Activated T-helper 1 cell treated with anti-CD3 and anti-CD28 coated beads, Interleukin-12 subunit alpha, Interleukin-12 subunit beta, Interleukin-2, Interleukin-4 antibody, amounts not matched to agents 30 ng/mL and 10 ng/mL and 1 ng/mL, durations not matched to agents 14 hours and 24 hours and 36 hours (primary cell): ENCODE measurements at regions not wholly inside any gene's neighbourhood (a gene's known extent, or its start where the extent isn't known, plus 50 kb on each side); places are given as distances from the start of the nearest gene placed in this dataset.

Source experiments
- DNase-seq: peaks from one replicate; pipeline ENCODE4 v3.0.0; 2021; ENCODE audit warnings: low spot score
- H3K27ac Mint-ChIP-seq: one replicate; pipeline ENCODE4 v1.8.0; 2021; ENCODE audit warnings: mild to moderate bottlenecking, mixed read lengths
- H3K27me3 Mint-ChIP-seq: one replicate; pipeline ENCODE4 v1.8.0; 2022; ENCODE audit warnings: mild to moderate bottlenecking, moderate library complexity, mixed read lengths; ENCODE audit not compliant: insufficient read depth
- H3K36me3 Mint-ChIP-seq: one replicate; pipeline ENCODE4 v1.8.0; 2021; ENCODE audit warnings: low read depth, mixed read lengths
- H3K4me1 Mint-ChIP-seq: one replicate; pipeline ENCODE4 v1.8.0; 2021; ENCODE audit warnings: low read depth, mixed read lengths
- H3K4me3 Mint-ChIP-seq: one replicate; pipeline ENCODE4 v1.8.0; 2021; ENCODE audit warnings: mild to moderate bottlenecking, moderate library complexity, mixed read lengths
- H3K9me3 Mint-ChIP-seq: one replicate; pipeline ENCODE4 v1.8.0; 2021; ENCODE audit warnings: mixed read lengths
- intact Hi-C: fragments of 100-400 bp; cut with micrococcal nuclease; formaldehyde crosslinking; loops from one replicate; pipeline ENCODE4 v1.15.1; 2024

DNA sequence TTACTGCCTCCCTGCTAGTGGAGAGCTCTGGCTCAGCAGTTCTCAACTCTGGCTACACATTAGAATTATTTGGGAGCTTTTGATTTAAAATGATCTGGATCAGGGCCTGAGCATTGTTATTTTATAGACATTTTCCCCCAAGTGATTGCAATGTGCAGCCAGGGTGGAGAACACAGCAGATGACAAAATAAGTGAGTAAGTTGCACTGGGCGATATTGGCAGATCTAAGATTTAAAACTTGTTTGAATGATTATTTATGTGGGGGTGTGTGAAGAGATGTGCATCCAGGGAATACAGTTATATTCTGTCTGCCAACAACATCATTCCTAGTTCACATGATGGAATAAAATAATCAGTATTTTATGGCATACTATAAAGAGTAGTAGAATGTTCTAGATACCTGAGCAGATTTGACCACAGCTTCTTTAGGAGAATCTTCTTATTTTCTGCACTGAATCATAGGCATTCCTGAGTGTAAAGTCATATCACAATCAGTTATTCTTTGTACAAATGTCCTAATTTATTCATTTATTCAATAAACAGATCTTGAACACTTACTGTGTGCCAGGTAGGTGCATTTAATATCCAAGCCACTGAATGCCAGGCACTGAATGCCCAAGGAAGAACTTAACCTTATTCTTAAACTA lies 123.9 kb downstream of the UCHL1 start:
- no peaks in the 10 kb centered on the region for H3K4me1 Mint-ChIP-seq
- H3K27me3 Mint-ChIP-seq: no peaks in the 10 kb centered on the region
- no peaks in the 10 kb centered on the region for H3K9me3 Mint-ChIP-seq
- intact Hi-C loops: no loop called here
- H3K27ac Mint-ChIP-seq: no peak overlapping the region
- DNase-seq: no peak
- no peaks in the 10 kb centered on the region for H3K36me3 Mint-ChIP-seq
- H3K4me3 Mint-ChIP-seq: no peak overlapping the region

DNA sequence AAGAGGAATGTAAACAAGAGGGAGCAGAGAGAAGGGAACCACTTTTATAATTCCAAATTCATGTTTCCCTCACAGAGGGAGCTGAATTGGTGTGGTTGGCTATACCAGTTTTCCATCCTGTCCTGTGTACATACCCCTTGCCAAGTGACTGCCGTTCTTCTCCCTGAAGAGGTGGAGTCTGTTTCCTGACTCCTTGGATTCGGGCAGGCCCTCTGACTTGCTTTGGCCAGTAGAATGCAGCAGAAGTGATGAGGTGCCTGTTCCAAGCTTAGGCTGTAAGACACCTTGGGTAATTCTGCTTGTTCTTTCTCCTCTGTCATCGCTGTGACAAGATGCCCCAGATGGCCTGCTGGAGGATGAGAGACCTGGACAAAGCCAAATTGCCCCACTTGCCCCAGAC lies 124.7 kb downstream of the UCHL1 start:
- Mint-ChIP-seq H3K36me3 (no peaks in the 10 kb centered on the region), H3K4me1 (no peaks in the 10 kb centered on the region), H3K27me3 (no peaks in the 10 kb centered on the region), H3K4me3 (no peak overlapping the region), H3K27ac (no peak overlapping the region), H3K9me3 (no peaks in the 10 kb centered on the region)
- DNase-seq: no peak
- intact Hi-C loops: no loop called here

DNA sequence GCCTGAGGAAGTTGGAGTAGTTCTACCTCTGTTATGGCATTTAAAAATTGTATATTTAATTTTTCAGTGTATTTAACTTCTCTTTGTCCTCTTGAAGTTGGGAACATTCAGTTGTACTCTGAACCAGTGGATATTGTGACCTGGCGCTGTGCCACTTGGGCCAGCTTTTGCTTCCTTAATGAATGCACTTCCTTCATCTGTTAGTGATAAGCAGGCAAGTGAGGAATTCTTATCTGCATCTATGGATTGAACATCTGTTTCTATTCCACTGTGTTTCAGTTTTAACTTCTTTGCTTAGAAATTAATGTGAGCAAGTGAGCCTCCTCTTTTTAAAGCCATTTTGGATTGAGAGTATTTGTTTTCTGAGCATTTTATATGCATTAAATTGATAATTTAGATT lies 128.3 kb downstream of the UCHL1 start:
- Mint-ChIP-seq H3K27me3 (no peaks in the 10 kb centered on the region), H3K4me3 (no peak overlapping the region), H3K36me3 (no peaks in the 10 kb centered on the region), H3K4me1 (no peaks in the 10 kb centered on the region), H3K27ac (no peak overlapping the region), H3K9me3 (no peaks in the 10 kb centered on the region)
- no peak for DNase-seq
- intact Hi-C loops: no loop called here

DNA sequence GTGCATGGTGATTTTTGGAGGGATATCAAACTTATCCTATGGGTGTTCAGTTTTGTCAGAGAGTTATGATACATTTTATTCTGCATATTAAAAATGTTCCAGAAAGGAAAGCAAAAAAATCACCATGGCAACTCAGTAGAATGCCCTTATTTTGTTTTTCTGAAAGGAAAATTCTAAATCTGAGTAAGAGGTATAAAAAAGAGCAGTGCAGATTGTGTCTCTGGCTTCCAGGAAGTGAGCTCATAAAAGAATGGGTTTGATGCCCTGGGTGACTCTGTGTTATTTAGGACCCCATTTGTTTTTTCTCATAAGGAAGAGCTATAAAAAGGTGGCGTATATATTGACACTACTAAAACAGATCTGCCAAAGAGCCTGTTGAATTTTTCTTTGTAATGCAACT lies 128.8 kb downstream of the UCHL1 start:
- Mint-ChIP-seq H3K4me1 (no peaks in the 10 kb centered on the region), H3K27ac (no peak overlapping the region), H3K36me3 (no peaks in the 10 kb centered on the region), H3K9me3 (no peaks in the 10 kb centered on the region), H3K4me3 (no peak overlapping the region), H3K27me3 (no peaks in the 10 kb centered on the region)
- intact Hi-C loops: no loop called here
- no peak for DNase-seq

DNA sequence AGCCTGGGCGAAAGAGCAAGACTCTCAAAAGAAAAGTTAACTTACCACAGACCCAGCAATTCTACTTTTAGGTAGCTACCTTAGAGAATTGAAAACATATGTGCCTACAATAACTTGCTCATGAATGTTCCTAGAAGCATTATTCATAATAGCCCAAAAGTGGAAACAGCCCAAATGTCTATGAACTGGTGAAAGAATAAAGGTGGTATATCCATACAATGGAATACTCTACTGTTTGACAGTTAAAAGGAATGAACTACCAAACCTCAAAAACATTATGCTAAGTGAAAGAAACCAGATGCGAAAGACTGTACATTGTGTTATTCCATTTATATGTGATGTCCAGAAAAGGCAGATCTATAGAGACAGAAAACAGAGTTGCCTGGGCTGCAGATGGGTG lies 131.4 kb downstream of the UCHL1 start:
- Mint-ChIP-seq H3K4me3 (no peak overlapping the region), H3K9me3 (no peaks in the 10 kb centered on the region), H3K4me1 (no peaks in the 10 kb centered on the region), H3K27ac (no peak overlapping the region), H3K36me3 (no peaks in the 10 kb centered on the region), H3K27me3 (no peaks in the 10 kb centered on the region)
- no peak for DNase-seq
- intact Hi-C loops: no loop called here

DNA sequence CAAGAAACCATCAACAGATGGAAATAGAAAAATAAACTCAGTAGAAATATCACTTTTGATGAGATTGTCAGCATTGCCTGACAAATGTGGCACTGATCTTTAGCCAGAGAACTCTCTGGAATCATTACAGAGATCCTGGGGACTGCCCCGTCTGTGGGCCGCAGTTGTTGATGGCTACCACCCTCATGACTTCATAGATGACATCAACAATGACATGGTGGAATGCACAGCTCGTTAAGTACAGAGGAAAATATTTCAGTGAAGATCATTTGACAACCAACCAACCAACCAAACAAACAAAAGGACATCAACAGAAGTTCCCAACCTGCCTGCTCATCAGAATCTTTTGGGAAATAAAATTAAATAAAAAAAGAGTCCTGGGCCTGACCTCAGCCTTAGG lies 132.6 kb downstream of the UCHL1 start:
- Mint-ChIP-seq H3K27ac (no peak overlapping the region), H3K4me3 (no peak overlapping the region), H3K27me3 (no peaks in the 10 kb centered on the region), H3K9me3 (no peaks in the 10 kb centered on the region), H3K36me3 (no peaks in the 10 kb centered on the region), H3K4me1 (no peaks in the 10 kb centered on the region)
- intact Hi-C loops: no loop called here
- DNase-seq: no peak

DNA sequence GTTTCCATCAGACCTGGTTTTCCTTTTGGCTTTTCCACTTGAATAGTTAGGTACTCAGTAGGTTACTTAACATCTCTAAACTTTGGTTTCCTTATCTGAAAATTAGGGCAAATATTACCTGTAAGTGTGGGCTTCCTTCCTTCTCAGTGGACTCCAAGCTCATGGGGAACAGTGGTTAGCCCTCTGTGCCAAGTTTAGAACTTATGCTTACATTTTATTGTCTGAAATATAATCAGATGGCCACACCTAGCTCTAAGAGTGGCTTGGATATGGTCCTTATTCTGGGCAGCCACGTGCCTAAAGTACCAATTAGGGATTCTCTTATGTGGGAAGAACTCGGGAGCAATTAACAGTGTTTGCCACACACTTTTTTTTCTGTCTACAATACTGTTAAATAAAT lies 133.9 kb downstream of the UCHL1 start:
- H3K27me3 Mint-ChIP-seq: no peaks in the 10 kb centered on the region
- no peak overlapping the region for H3K4me3 Mint-ChIP-seq
- intact Hi-C loops: no loop called here
- no peak for DNase-seq
- no peak overlapping the region for H3K27ac Mint-ChIP-seq
- H3K36me3 Mint-ChIP-seq: no peaks in the 10 kb centered on the region
- no peaks in the 10 kb centered on the region for H3K9me3 Mint-ChIP-seq
- H3K4me1 Mint-ChIP-seq: no peaks in the 10 kb centered on the region

DNA sequence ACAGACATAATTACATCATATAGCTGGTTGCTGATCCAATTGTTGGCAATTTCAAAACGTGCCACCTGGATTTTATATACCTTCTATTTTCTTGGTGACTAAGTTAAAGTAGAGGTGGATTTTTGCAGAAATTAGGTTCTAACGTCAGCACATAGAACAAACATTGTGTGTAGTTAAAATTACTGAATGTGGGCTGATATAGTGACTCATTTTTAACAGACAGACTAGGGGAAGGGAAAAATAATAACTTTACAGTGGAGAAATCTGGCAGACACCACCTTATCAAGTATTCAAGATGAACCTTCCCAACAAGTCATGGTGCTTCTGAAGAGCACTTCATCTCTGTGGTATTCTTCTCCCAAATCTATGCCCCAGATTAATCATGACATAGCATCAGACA lies 134.5 kb downstream of the UCHL1 start:
- DNase-seq: no peak
- no peaks in the 10 kb centered on the region for H3K9me3 Mint-ChIP-seq
- no peaks in the 10 kb centered on the region for H3K27me3 Mint-ChIP-seq
- intact Hi-C loops: no loop called here
- no peaks in the 10 kb centered on the region for H3K4me1 Mint-ChIP-seq
- no peak overlapping the region for H3K27ac Mint-ChIP-seq
- no peaks in the 10 kb centered on the region for H3K36me3 Mint-ChIP-seq
- no peak overlapping the region for H3K4me3 Mint-ChIP-seq

DNA sequence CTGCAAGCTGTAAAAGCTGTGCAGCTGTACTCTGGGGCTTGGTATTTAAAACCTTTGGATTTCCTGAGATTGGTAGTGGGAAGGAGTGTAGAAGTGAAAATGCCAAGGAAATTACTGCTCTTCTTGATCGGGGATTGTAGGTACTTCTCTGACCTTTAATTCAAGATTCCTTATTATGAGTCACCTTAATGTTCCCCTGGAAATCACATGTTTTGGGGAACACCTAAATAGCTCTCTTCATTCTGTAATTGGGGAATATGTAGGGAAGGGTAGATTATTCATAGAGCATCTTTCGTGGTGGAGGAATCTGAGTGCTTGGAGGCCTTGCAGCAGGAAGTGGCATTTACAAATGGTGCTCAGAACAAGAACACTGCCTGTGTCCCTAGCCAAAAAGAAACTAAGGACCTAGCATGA lies 137.8 kb downstream of the UCHL1 start:
- H3K27me3 Mint-ChIP-seq: no peaks in the 10 kb centered on the region

DNA sequence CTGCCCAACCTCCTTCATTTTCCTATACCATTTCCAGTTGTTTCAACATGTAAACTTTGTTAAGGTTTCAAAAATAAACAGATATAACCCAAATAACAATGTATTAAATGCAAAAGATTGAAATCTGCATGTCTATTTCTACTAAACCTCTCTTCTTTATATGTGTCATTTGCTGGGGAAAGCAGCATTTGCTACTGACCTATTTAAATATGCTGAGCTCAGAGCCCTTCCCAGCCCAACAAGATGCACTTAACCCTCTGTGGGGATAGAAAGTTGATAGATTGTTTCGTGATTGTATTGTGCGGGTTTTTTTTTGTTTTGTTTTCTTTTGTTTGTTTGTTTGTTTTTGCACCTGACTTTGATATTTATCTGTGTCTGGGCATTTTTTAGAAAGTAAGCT lies 139.5 kb downstream of the UCHL1 start:
- Mint-ChIP-seq H3K9me3 (no peaks in the 10 kb centered on the region), H3K27me3 (no peaks in the 10 kb centered on the region), H3K4me1 (no peaks in the 10 kb centered on the region), H3K36me3 (no peaks in the 10 kb centered on the region), H3K27ac (no peak overlapping the region), H3K4me3 (no peak overlapping the region)
- DNase-seq: no peak
- intact Hi-C loops: no loop called here

More for the DNA sequence above, 137.8 kb downstream of the UCHL1 start:
- Mint-ChIP-seq H3K4me1 (no peaks in the 10 kb centered on the region), H3K27ac (no peak overlapping the region), H3K4me3 (no peak overlapping the region), H3K36me3 (no peaks in the 10 kb centered on the region), H3K9me3 (no peaks in the 10 kb centered on the region)
- intact Hi-C loops: no loop called here
- no peak for DNase-seq

DNA sequence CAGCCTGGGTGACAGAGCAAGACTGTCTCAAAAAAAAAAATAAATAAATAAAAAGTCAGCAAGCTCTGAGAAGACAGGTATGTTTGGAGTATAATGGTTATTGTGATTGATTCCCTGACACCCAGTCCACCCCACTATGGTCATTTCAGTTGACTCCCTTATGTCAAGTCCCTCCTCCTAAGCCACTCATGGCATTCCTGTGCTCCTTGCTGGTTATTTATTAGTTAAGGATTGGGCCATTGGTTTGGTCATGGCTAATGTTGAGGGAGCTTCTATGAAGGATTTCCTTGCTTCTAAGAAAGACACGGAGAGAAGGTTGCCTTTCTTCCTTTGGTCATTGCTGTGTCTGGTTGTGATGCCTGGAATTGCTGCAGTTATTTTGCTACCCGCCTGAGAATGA lies 140.1 kb downstream of the UCHL1 start:
- no peaks in the 10 kb centered on the region for H3K27me3 Mint-ChIP-seq
- no peaks in the 10 kb centered on the region for H3K36me3 Mint-ChIP-seq
- DNase-seq: no peak
- intact Hi-C loops: no loop called here
- H3K27ac Mint-ChIP-seq: no peak overlapping the region
- no peak overlapping the region for H3K4me3 Mint-ChIP-seq
- H3K9me3 Mint-ChIP-seq: no peaks in the 10 kb centered on the region
- no peaks in the 10 kb centered on the region for H3K4me1 Mint-ChIP-seq

DNA sequence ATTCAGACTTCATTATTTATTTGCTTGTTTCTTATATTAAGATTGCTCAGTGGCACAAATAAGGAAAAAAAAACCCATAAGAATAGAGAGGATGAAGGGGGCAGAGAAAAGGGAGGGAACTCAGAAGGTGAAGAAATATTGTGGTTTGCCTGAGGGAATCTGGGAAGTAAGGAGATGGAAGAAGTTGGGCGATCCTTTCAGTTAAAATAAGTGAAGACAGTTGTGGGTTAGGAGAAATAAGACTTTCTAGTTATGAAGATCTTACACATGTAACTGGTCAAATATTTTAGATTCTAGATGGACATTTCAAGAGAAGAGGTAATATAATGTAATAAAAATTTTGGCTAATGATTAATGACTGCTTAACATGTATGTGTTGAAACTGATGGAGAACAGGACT lies 138.7 kb upstream of the LIMCH1 start:
- H3K4me3 Mint-ChIP-seq: no peak overlapping the region
- H3K36me3 Mint-ChIP-seq: no peaks in the 10 kb centered on the region
- H3K27ac Mint-ChIP-seq: no peak overlapping the region
- intact Hi-C loops: no loop called here
- DNase-seq: no peak
- no peaks in the 10 kb centered on the region for H3K9me3 Mint-ChIP-seq
- no peaks in the 10 kb centered on the region for H3K4me1 Mint-ChIP-seq
- peaks cover 2% of the 10 kb centered on the region for H3K27me3 Mint-ChIP-seq

DNA sequence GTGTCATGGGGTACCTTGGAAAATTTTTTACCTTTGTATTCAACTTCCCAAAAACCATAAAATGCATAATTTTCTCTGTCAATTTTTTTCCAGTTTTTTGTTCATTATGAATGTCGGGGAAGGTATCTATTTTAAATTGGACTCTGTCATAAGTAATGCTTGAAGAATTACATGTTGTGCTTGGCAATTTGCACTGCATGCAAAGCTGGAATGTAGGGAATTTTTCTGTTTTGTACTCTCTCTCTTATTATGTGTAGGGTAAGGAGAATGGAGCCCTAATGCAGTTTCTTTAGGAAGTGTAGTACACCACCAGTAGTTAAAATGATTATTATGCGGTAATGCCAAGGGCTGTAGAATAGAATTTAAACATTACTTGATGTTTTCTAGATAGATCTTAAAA lies 137.7 kb upstream of the LIMCH1 start:
- Mint-ChIP-seq H3K4me1 (no peaks in the 10 kb centered on the region), H3K27ac (no peak overlapping the region), H3K36me3 (no peaks in the 10 kb centered on the region), H3K9me3 (no peaks in the 10 kb centered on the region), H3K4me3 (no peak overlapping the region), H3K27me3 (peaks cover 2% of the 10 kb centered on the region)
- intact Hi-C loops: no loop called here
- DNase-seq: no peak

DNA sequence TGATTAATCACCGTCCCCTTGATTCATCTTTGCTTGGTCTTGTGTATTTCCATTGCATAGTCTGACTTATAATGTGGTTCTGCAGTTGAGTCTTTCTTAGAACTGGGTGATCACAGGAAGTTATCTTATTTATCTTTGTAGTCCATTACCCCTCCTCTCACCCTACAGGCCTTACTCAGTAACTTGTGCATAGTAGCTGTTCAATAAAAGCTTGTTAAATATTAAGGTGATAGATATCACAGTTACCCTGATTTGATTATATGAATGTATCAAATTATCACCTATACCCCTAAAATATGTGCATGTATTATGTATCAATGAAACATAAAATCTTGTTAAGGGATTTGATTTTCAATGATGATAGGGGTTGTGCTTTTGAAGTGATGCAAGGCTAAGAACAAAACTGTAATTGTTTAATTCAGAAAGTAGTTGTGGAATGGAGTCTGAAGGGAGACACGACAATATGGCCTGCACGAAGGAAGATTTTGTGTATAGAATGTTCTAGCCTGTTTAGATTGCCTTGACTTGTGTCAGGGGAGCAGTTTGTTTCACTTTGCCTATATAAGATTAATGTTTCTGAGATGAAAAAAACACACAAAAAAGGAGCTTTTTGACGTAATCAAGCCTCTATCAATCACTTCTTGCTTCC lies 132.4 kb upstream of the LIMCH1 start:
- Mint-ChIP-seq H3K36me3 (no peaks in the 10 kb centered on the region), H3K4me3 (no peak overlapping the region), H3K4me1 (no peaks in the 10 kb centered on the region), H3K27ac (no peak overlapping the region), H3K9me3 (no peaks in the 10 kb centered on the region), H3K27me3 (peaks cover 2% of the 10 kb centered on the region)
- DNase-seq: no peak
- intact Hi-C loops: no loop called here
